ENCODE measurements at regions not wholly inside any gene's neighbourhood (a gene's known extent, or its start where the extent isn't known, plus 50 kb on each side); places are given as distances from the start of the nearest gene placed in this dataset.

GRCh38 chr3:162132981-162133380, 636.4 kb downstream of the OTOL1 start:
- Histone ChIP-seq H3K9me3 (ENCODE audit: insufficient read depth, low read length) (no peaks in the 10 kb centered on the region), H3K27me3 (ENCODE audit: low read depth, low read length) (no peaks in the 10 kb centered on the region), H3K4me1 (ENCODE audit: low read length) (no peaks in the 10 kb centered on the region), H4K20me1 (ENCODE audit: insufficient read depth, low read length) (no peaks in the 10 kb centered on the region), H2AFZ (ENCODE audit: low read depth, low read length) (no peak overlapping the region), H3K4me3 (ENCODE audit: low read length) (no peak overlapping the region), H3K4me2 (ENCODE audit: low read length) (no peak overlapping the region), H3K79me2 (ENCODE audit: low read length) (no peaks in the 10 kb centered on the region), H3K9ac (ENCODE audit: low read length) (no peak overlapping the region), H3K36me3 (replicated peaks; ENCODE audit: low read depth, low read length) (no peaks in the 10 kb centered on the region), H3K27ac (ENCODE audit: low read length) (no peak overlapping the region)
- TF ChIP-seq EZH2phosphoT487 (IDR thresholded peaks at IDR 0.05; ENCODE audit: low read depth) = no peak
- TF ChIP-seq, protein P1, sequence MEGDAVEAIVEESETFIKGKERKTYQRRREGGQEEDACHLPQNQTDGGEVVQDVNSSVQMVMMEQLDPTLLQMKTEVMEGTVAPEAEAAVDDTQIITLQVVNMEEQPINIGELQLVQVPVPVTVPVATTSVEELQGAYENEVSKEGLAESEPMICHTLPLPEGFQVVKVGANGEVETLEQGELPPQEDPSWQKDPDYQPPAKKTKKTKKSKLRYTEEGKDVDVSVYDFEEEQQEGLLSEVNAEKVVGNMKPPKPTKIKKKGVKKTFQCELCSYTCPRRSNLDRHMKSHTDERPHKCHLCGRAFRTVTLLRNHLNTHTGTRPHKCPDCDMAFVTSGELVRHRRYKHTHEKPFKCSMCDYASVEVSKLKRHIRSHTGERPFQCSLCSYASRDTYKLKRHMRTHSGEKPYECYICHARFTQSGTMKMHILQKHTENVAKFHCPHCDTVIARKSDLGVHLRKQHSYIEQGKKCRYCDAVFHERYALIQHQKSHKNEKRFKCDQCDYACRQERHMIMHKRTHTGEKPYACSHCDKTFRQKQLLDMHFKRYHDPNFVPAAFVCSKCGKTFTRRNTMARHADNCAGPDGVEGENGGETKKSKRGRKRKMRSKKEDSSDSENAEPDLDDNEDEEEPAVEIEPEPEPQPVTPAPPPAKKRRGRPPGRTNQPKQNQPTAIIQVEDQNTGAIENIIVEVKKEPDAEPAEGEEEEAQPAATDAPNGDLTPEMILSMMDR (IDR thresholded peaks at IDR 0.05; ENCODE audit: low read depth, low read length) = no peak

DNA sequence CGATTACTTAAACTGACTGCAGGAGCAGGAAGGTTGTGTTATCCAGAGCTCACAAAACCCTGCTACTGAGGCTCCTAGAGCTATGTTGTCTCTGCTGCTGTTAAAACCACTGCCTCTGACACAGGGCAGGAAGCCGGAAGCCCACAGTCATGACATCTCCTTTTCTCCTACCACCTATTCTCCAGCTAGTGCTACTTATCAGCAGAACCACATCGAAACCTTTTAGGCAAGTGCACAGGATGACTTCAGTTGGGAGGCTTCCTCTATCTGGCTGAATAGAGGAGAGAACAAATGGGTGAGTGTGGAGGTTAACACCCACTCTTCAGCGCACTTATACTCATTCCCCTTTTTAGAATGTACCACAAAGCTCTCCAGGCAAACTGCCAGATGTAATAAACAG, 638.0 kb downstream of the OTOL1 start:
- Histone ChIP-seq H3K4me1 (ENCODE audit: low read length) (no peaks in the 10 kb centered on the region), H3K27ac (ENCODE audit: low read length) (no peak overlapping the region), H3K9me3 (ENCODE audit: insufficient read depth, low read length) (no peaks in the 10 kb centered on the region), H3K27me3 (ENCODE audit: low read depth, low read length) (no peaks in the 10 kb centered on the region), H3K36me3 (replicated peaks; ENCODE audit: low read depth, low read length) (no peaks in the 10 kb centered on the region), H3K79me2 (ENCODE audit: low read length) (no peaks in the 10 kb centered on the region), H3K4me3 (ENCODE audit: low read length) (no peak overlapping the region), H4K20me1 (ENCODE audit: insufficient read depth, low read length) (no peaks in the 10 kb centered on the region), H3K9ac (ENCODE audit: low read length) (no peak overlapping the region), H3K4me2 (ENCODE audit: low read length) (no peak overlapping the region), H2AFZ (ENCODE audit: low read depth, low read length) (no peak overlapping the region)
- TF ChIP-seq, protein P1 (IDR thresholded peaks at IDR 0.05; ENCODE audit: low read depth, low read length) = no peak
- no peak for TF ChIP-seq EZH2phosphoT487 (IDR thresholded peaks at IDR 0.05; ENCODE audit: low read depth)

DNA sequence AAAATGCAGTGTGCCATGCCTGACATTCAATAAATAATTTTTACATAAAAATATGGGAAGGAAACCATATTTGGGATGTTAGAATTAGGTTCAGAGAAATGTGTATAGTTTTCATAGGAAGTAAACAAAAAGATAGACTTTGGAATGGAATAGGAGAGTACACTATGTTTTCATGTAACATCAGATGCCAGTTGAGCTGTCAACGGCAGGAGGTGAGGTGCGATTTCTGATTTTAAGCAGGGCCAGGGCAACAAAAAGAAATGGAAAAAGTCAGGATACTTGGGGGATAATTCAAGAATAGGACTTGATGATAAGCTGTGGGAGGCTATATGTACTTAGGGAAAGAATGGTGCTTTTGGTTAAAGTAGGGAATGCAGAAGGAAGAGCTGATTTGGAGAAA, 639.5 kb downstream of the OTOL1 start:
- no peaks in the 10 kb centered on the region for H3K4me1 ChIP-seq (ENCODE audit: low read length)
- H3K36me3 ChIP-seq (replicated peaks; ENCODE audit: low read depth, low read length) = no peaks in the 10 kb centered on the region
- no peaks in the 10 kb centered on the region for H3K79me2 ChIP-seq (ENCODE audit: low read length)
- no peak overlapping the region for H3K4me2 ChIP-seq (ENCODE audit: low read length)
- no peak overlapping the region for H2AFZ ChIP-seq (ENCODE audit: low read depth, low read length)
- H3K27ac ChIP-seq (ENCODE audit: low read length) = no peak overlapping the region
- no peaks in the 10 kb centered on the region for H4K20me1 ChIP-seq (ENCODE audit: insufficient read depth, low read length)
- no peaks in the 10 kb centered on the region for H3K27me3 ChIP-seq (ENCODE audit: low read depth, low read length)
- H3K9ac ChIP-seq (ENCODE audit: low read length) = no peak overlapping the region
- TF ChIP-seq, protein P1 (IDR thresholded peaks at IDR 0.05; ENCODE audit: low read depth, low read length) = no peak
- no peaks in the 10 kb centered on the region for H3K9me3 ChIP-seq (ENCODE audit: insufficient read depth, low read length)
- H3K4me3 ChIP-seq (ENCODE audit: low read length) = no peak overlapping the region

DNA sequence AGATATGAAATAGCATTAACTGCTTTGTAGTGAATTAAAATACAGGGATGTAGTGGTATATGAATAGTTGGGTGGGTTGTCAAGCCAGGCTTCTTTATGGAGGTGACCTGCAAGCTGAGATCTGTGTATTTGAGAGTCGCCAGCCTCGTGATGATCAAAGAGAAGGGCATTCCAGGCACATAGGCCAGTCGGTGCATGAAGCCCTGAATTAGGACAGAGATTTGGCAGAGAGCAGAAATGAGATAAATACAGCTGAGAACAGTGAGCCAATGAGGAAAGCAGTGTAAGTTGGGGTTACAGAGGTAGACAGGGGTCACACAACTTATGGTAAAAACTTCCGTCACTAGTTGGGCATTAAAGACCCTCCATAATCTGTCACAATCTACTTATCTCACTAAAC, 641.9 kb downstream of the OTOL1 start:
- no peak overlapping the region for H3K4me3 ChIP-seq (ENCODE audit: low read length)
- H3K4me2 ChIP-seq (ENCODE audit: low read length) = no peak overlapping the region
- no peaks in the 10 kb centered on the region for H3K79me2 ChIP-seq (ENCODE audit: low read length)
- no peaks in the 10 kb centered on the region for H3K36me3 ChIP-seq (replicated peaks; ENCODE audit: low read depth, low read length)
- no peak overlapping the region for H2AFZ ChIP-seq (ENCODE audit: low read depth, low read length)
- no peaks in the 10 kb centered on the region for H3K27me3 ChIP-seq (ENCODE audit: low read depth, low read length)
- no peaks in the 10 kb centered on the region for H3K9me3 ChIP-seq (ENCODE audit: insufficient read depth, low read length)
- no peaks in the 10 kb centered on the region for H3K4me1 ChIP-seq (ENCODE audit: low read length)
- TF ChIP-seq, protein P1 (IDR thresholded peaks at IDR 0.05; ENCODE audit: low read depth, low read length) = no peak
- TF ChIP-seq EZH2phosphoT487 (IDR thresholded peaks at IDR 0.05; ENCODE audit: low read depth) = no peak
- no peaks in the 10 kb centered on the region for H4K20me1 ChIP-seq (ENCODE audit: insufficient read depth, low read length)
- no peak overlapping the region for H3K27ac ChIP-seq (ENCODE audit: low read length)
- no peak overlapping the region for H3K9ac ChIP-seq (ENCODE audit: low read length)

Data from OCI-LY3 (cell line).